ENCODE measurements at regions not wholly inside any gene's neighbourhood (a gene's known extent, or its start where the extent isn't known, plus 50 kb on each side); places are given as distances from the start of the nearest gene placed in this dataset.
A peak's percentile ranks its signal among the peaks of the same experiment; 100 is the strongest.

GRCh38 chr9:89984214-89984613, 379.4 kb downstream of the GADD45G start:
- no peak overlapping the region for H3K4me3 Mint-ChIP-seq (ENCODE audit: unreplicated experiment)
- peaks cover 2% of the 10 kb centered on the region for H3K4me1 Mint-ChIP-seq (ENCODE audit: low read depth, unreplicated experiment)
- DNase-seq, result no peak
- H3K27me3 Mint-ChIP-seq (ENCODE audit: unreplicated experiment), result peaks cover 2% of the 10 kb centered on the region
- TF ChIP-seq, protein P1, sequence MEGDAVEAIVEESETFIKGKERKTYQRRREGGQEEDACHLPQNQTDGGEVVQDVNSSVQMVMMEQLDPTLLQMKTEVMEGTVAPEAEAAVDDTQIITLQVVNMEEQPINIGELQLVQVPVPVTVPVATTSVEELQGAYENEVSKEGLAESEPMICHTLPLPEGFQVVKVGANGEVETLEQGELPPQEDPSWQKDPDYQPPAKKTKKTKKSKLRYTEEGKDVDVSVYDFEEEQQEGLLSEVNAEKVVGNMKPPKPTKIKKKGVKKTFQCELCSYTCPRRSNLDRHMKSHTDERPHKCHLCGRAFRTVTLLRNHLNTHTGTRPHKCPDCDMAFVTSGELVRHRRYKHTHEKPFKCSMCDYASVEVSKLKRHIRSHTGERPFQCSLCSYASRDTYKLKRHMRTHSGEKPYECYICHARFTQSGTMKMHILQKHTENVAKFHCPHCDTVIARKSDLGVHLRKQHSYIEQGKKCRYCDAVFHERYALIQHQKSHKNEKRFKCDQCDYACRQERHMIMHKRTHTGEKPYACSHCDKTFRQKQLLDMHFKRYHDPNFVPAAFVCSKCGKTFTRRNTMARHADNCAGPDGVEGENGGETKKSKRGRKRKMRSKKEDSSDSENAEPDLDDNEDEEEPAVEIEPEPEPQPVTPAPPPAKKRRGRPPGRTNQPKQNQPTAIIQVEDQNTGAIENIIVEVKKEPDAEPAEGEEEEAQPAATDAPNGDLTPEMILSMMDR (IDR thresholded peaks at IDR 0.05; ENCODE audit: partially characterized antibody, unreplicated experiment), result no peak
- H3K9me3 Mint-ChIP-seq (ENCODE audit: unreplicated experiment), result no peaks in the 10 kb centered on the region
- H3K27ac Mint-ChIP-seq (ENCODE audit: unreplicated experiment), result no peak overlapping the region
- peaks cover 18% of the 10 kb centered on the region for H3K36me3 Mint-ChIP-seq (ENCODE audit: unreplicated experiment)

GRCh38 chr9:89985068-89985467, 380.3 kb downstream of the GADD45G start:
- no peak for DNase-seq
- TF ChIP-seq, protein P1 (IDR thresholded peaks at IDR 0.05; ENCODE audit: partially characterized antibody, unreplicated experiment), result no peak
- H3K27me3 Mint-ChIP-seq (ENCODE audit: unreplicated experiment), result peaks cover 2% of the 10 kb centered on the region
- peaks cover 2% of the 10 kb centered on the region for H3K4me1 Mint-ChIP-seq (ENCODE audit: low read depth, unreplicated experiment)
- no peak overlapping the region for H3K27ac Mint-ChIP-seq (ENCODE audit: unreplicated experiment)
- no peak overlapping the region for H3K4me3 Mint-ChIP-seq (ENCODE audit: unreplicated experiment)
- peaks cover 18% of the 10 kb centered on the region for H3K36me3 Mint-ChIP-seq (ENCODE audit: unreplicated experiment)
- no peaks in the 10 kb centered on the region for H3K9me3 Mint-ChIP-seq (ENCODE audit: unreplicated experiment)

DNA sequence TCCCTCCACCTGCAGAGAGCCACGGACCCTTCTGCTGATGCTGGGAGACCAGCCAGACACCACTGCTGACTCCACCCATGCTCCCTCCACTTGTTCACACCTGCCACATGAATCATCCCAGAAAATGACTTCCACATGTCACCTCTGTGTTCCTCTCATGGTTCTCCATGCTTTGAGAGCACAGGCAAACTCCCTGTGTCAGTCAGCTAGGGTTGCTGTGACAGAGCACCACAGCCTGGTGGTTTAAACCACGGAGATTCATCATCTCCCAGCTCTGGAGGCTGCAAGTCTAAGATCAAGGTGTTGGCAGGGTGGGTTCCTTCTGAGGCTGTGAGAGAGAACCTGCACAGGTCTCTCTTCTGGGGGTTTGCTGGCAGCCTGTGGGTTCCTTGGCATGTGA, 381.4 kb downstream of the GADD45G start:
- Mint-ChIP-seq H3K9me3 (ENCODE audit: unreplicated experiment) (no peaks in the 10 kb centered on the region), H3K27me3 (ENCODE audit: unreplicated experiment) (peaks cover 2% of the 10 kb centered on the region), H3K36me3 (ENCODE audit: unreplicated experiment) (peaks cover 18% of the 10 kb centered on the region), H3K4me3 (ENCODE audit: unreplicated experiment) (no peak overlapping the region), H3K4me1 (ENCODE audit: low read depth, unreplicated experiment) (peaks cover 2% of the 10 kb centered on the region), H3K27ac (ENCODE audit: unreplicated experiment) (no peak overlapping the region)
- no peak for DNase-seq
- TF ChIP-seq, protein P1 (IDR thresholded peaks at IDR 0.05; ENCODE audit: partially characterized antibody, unreplicated experiment), result no peak

- no peak overlapping the region for H3K27ac Mint-ChIP-seq (ENCODE audit: unreplicated experiment)
- H3K4me1 Mint-ChIP-seq (ENCODE audit: low read depth, unreplicated experiment), result peaks cover 10% of the 10 kb centered on the region
Observed at GRCh38 chr9:89988458-89988857, 383.6 kb downstream of the GADD45G start.

GRCh38 chr9:89991204-89991790, 386.5 kb downstream of the GADD45G start:
- H3K4me1 Mint-ChIP-seq (ENCODE audit: low read depth, unreplicated experiment), result peaks cover 10% of the 10 kb centered on the region
- no peak overlapping the region for H3K4me3 Mint-ChIP-seq (ENCODE audit: unreplicated experiment)
- TF ChIP-seq, protein P1 (IDR thresholded peaks at IDR 0.05; ENCODE audit: partially characterized antibody, unreplicated experiment), result no peak
- peaks cover 4% of the 10 kb centered on the region for H3K36me3 Mint-ChIP-seq (ENCODE audit: unreplicated experiment)
- DNase-seq, result no peak
- peak overlapping the region; percentile 48 for H3K27ac Mint-ChIP-seq (ENCODE audit: unreplicated experiment)
- H3K9me3 Mint-ChIP-seq (ENCODE audit: unreplicated experiment), result no peaks in the 10 kb centered on the region
- peaks cover 2% of the 10 kb centered on the region for H3K27me3 Mint-ChIP-seq (ENCODE audit: unreplicated experiment)

More at GRCh38 chr9:89988458-89988857, 383.6 kb downstream of the GADD45G start:
- no peak for DNase-seq
- peaks cover 11% of the 10 kb centered on the region for H3K36me3 Mint-ChIP-seq (ENCODE audit: unreplicated experiment)
- no peaks in the 10 kb centered on the region for H3K9me3 Mint-ChIP-seq (ENCODE audit: unreplicated experiment)
- peaks cover 2% of the 10 kb centered on the region for H3K27me3 Mint-ChIP-seq (ENCODE audit: unreplicated experiment)
- no peak overlapping the region for H3K4me3 Mint-ChIP-seq (ENCODE audit: unreplicated experiment)
- TF ChIP-seq, protein P1 (IDR thresholded peaks at IDR 0.05; ENCODE audit: partially characterized antibody, unreplicated experiment), result no peak

Data from glutamatergic neuron (in vitro differentiated cells).